ENCODE measurements at regions not wholly inside any gene's neighbourhood (a gene's known extent, or its start where the extent isn't known, plus 50 kb on each side); places are given as distances from the start of the nearest gene placed in this dataset.

- no peaks in the 10 kb centered on the region for H3K9me3 Mint-ChIP-seq
- H3K4me3 Mint-ChIP-seq = no peak overlapping the region
- DNase-seq (no peak), ATAC-seq (replicated peaks in 1 of 4) (no peak)
- no peaks in the 10 kb centered on the region for H3K27me3 Mint-ChIP-seq
- WGBS (ENCODE audit: insufficient coverage) = no CpG with 5 or more reads among the region's 4 CpGs
- Histone ChIP-seq H3K9me3 (no peaks in the 10 kb centered on the region), H3K4me3 (ENCODE audit: control insufficient read depth in 1 of 2, extremely low read depth in 1 of 2, low read length in 1 of 2) (no peak overlapping the region), H3K4me1 (ENCODE audit: control insufficient read depth in 1 of 2, extremely low read depth in 1 of 2, insufficient read depth in 2 of 2, low read length in 2 of 2) (no peaks in the 10 kb centered on the region), H3K27ac (ENCODE audit: low read length) (no peak overlapping the region), H3K36me3 (ENCODE audit: control insufficient read depth in 2 of 2, extremely low read depth in 1 of 2, insufficient read depth in 1 of 2, low read length in 1 of 2) (no peaks in the 10 kb centered on the region), H3K27me3 (replicated peaks in 1 of 2; ENCODE audit: control insufficient read depth in 2 of 2, extremely low read depth in 1 of 2, insufficient read depth in 2 of 2, low read length in 1 of 2) (no peaks in the 10 kb centered on the region)
- H3K27ac Mint-ChIP-seq = no peak overlapping the region
- no peaks in the 10 kb centered on the region for H3K4me1 Mint-ChIP-seq
- ChIA-PET POLR2A (no interaction called here), CTCF (no interaction called here)
- H3K36me3 Mint-ChIP-seq = no peaks in the 10 kb centered on the region
Measured at GRCh38 chr11:28400331-28401100, 292.3 kb downstream of the METTL15 start.

DNA sequence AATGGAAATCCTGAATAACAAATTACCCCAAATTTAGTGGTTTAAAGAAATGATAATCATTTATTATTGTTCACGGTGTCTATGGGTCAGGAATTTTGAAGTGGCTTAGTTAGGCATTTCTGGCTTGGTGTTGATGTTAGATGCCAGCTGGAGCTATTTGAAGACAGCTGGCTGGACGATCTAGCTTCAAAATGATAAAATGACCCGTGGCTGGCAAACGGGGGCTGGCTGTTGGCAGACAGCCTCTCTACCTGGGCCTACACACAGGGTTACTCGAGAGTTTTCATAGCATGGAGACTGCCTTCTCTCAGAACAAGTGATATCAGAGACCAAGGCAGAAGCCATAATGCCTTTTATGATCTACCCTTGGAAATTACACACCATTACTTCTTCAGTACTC is 285.2 kb downstream of the METTL15 start:
- 62% methylated on average over 4 of the region's 5 CpGs for WGBS (ENCODE audit: insufficient coverage)
- ATAC-seq (replicated peaks in 1 of 4) (no peak), DNase-seq (no peak)
- H3K27ac Mint-ChIP-seq = no peak overlapping the region
- no peaks in the 10 kb centered on the region for H3K36me3 ChIP-seq (ENCODE audit: control insufficient read depth in 2 of 2, extremely low read depth in 1 of 2, insufficient read depth in 1 of 2, low read length in 1 of 2)
- no peaks in the 10 kb centered on the region for H3K27me3 Mint-ChIP-seq
- CTCF ChIA-PET = no interaction called here
- no peak overlapping the region for H3K27ac ChIP-seq (ENCODE audit: low read length)
- no peak overlapping the region for H3K4me3 ChIP-seq (ENCODE audit: control insufficient read depth in 1 of 2, extremely low read depth in 1 of 2, low read length in 1 of 2)
- no peaks in the 10 kb centered on the region for H3K4me1 Mint-ChIP-seq
- H3K27me3 ChIP-seq (replicated peaks in 1 of 2; ENCODE audit: control insufficient read depth in 2 of 2, extremely low read depth in 1 of 2, insufficient read depth in 2 of 2, low read length in 1 of 2) = no peaks in the 10 kb centered on the region
- no peak overlapping the region for H3K4me3 Mint-ChIP-seq
- no peaks in the 10 kb centered on the region for H3K36me3 Mint-ChIP-seq
- POLR2A ChIA-PET = no interaction called here
- peaks cover 2 to 16% (median 13%) of the 10 kb centered on the region in 3 donors for H3K9me3 Mint-ChIP-seq
- no peaks in the 10 kb centered on the region for H3K4me1 ChIP-seq (ENCODE audit: control insufficient read depth in 1 of 2, extremely low read depth in 1 of 2, insufficient read depth in 2 of 2, low read length in 2 of 2)
- no peaks in the 10 kb centered on the region for H3K9me3 ChIP-seq

GRCh38 chr11:28384418-28384817 is 276.2 kb downstream of the METTL15 start:
- DNase-seq = no peak
- no peaks in the 10 kb centered on the region for H3K36me3 ChIP-seq (ENCODE audit: control insufficient read depth in 2 of 2, extremely low read depth in 1 of 2, insufficient read depth in 1 of 2, low read length in 1 of 2)
- no peaks in the 10 kb centered on the region for H3K27me3 ChIP-seq (replicated peaks in 1 of 2; ENCODE audit: control insufficient read depth in 2 of 2, extremely low read depth in 1 of 2, insufficient read depth in 2 of 2, low read length in 1 of 2)
- H3K27me3 Mint-ChIP-seq = no peaks in the 10 kb centered on the region
- H3K4me3 Mint-ChIP-seq = no peak overlapping the region
- no peaks in the 10 kb centered on the region for H3K4me1 Mint-ChIP-seq
- POLR2A ChIA-PET = no interaction called here
- H3K9me3 ChIP-seq = no peaks in the 10 kb centered on the region
- no peak overlapping the region for H3K4me3 ChIP-seq (ENCODE audit: control insufficient read depth in 1 of 2, extremely low read depth in 1 of 2, low read length in 1 of 2)
- CTCF ChIA-PET = no interaction called here
- H3K27ac ChIP-seq (ENCODE audit: low read length) = no peak overlapping the region
- H3K9me3 Mint-ChIP-seq = peaks cover 9 to 39% (median 15%) of the 10 kb centered on the region in 3 donors
- H3K27ac Mint-ChIP-seq = no peak overlapping the region
- no peaks in the 10 kb centered on the region for H3K36me3 Mint-ChIP-seq
- no CpG with 5 or more reads among the region's 4 CpGs for WGBS (ENCODE audit: insufficient coverage)
- ATAC-seq (replicated peaks in 1 of 4) = no peak
- H3K4me1 ChIP-seq (ENCODE audit: control insufficient read depth in 1 of 2, extremely low read depth in 1 of 2, insufficient read depth in 2 of 2, low read length in 2 of 2) = no peaks in the 10 kb centered on the region

GRCh38 chr11:28383456-28383855 is 275.3 kb downstream of the METTL15 start:
- no peaks in the 10 kb centered on the region for H3K9me3 ChIP-seq
- H3K36me3 Mint-ChIP-seq = no peaks in the 10 kb centered on the region
- H3K27ac ChIP-seq (ENCODE audit: low read length) = no peak overlapping the region
- no peak overlapping the region for H3K4me3 Mint-ChIP-seq
- H3K36me3 ChIP-seq (ENCODE audit: control insufficient read depth in 2 of 2, extremely low read depth in 1 of 2, insufficient read depth in 1 of 2, low read length in 1 of 2) = no peaks in the 10 kb centered on the region
- no peaks in the 10 kb centered on the region for H3K27me3 Mint-ChIP-seq
- ChIA-PET CTCF (no interaction called here), POLR2A (no interaction called here)
- WGBS (ENCODE audit: insufficient coverage) = no CpG with 5 or more reads among the region's 1 CpG
- ATAC-seq (replicated peaks in 1 of 4) (no peak), DNase-seq (no peak)
- peaks cover 9 to 39% (median 19%) of the 10 kb centered on the region in 3 donors for H3K9me3 Mint-ChIP-seq
- no peaks in the 10 kb centered on the region for H3K27me3 ChIP-seq (replicated peaks in 1 of 2; ENCODE audit: control insufficient read depth in 2 of 2, extremely low read depth in 1 of 2, insufficient read depth in 2 of 2, low read length in 1 of 2)
- no peaks in the 10 kb centered on the region for H3K4me1 ChIP-seq (ENCODE audit: control insufficient read depth in 1 of 2, extremely low read depth in 1 of 2, insufficient read depth in 2 of 2, low read length in 2 of 2)
- no peak overlapping the region for H3K4me3 ChIP-seq (ENCODE audit: control insufficient read depth in 1 of 2, extremely low read depth in 1 of 2, low read length in 1 of 2)
- H3K27ac Mint-ChIP-seq = no peak overlapping the region
- H3K4me1 Mint-ChIP-seq = no peaks in the 10 kb centered on the region
